ENCODE measurements at regions not wholly inside any gene's neighbourhood (a gene's known extent, or its start where the extent isn't known, plus 50 kb on each side); places are given as distances from the start of the nearest gene placed in this dataset.

DNA sequence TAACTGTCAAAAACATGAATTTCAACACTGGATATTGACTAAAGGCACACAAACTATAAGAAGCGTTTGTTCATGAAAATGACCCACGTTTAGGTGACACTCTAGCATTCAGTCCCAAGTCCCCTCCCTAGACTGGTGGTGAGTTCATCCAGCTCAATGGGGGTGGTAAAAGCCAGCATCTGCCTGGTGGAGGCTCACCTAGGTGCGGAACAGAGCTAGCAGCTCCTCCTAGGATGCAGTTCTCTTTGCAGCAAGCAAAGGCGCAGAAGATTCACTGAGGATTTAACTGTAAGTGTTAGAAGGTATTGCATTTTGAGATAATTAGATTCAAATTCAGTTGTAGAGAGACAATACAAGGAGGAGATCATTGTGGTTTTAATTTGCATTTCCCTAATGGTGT, 87.6 kb downstream of the VSTM2A start:
- no peak for DNase-seq (ENCODE audit: low spot score)

GRCh38 chr7:54622696-54623309, 80.6 kb downstream of the VSTM2A start:
- no peak for DNase-seq (ENCODE audit: low spot score)

All from HT-29 (cell line).